ENCODE measurements at regions not wholly inside any gene's neighbourhood (a gene's known extent, or its start where the extent isn't known, plus 50 kb on each side); places are given as distances from the start of the nearest gene placed in this dataset.

GRCh38 chr13:107233541-107233940, 665.6 kb upstream of the ARGLU1 start:
- no peak for DNase-seq

- DNase-seq, result no peak
Measured at GRCh38 chr13:107231944-107232343, 664.0 kb upstream of the ARGLU1 start.

- DNase-seq, result no peak
Measured at GRCh38 chr13:107223867-107224266, 655.9 kb upstream of the ARGLU1 start.

GRCh38 chr13:107222597-107222996, 654.7 kb upstream of the ARGLU1 start:
- no peak for DNase-seq

GRCh38 chr13:107220245-107220644, 652.3 kb upstream of the ARGLU1 start:
- no peak for DNase-seq

GRCh38 chr13:107217251-107217650, 649.3 kb upstream of the ARGLU1 start:
- DNase-seq, result no peak

- DNase-seq, result no peak
Measured at GRCh38 chr13:107216046-107216755, 648.3 kb upstream of the ARGLU1 start.

GRCh38 chr13:107211073-107211472, 643.1 kb upstream of the ARGLU1 start:
- peak; percentile 8 to 24 for DNase-seq

- no peak for DNase-seq
Measured at GRCh38 chr13:107210723-107211030, 642.7 kb upstream of the ARGLU1 start.

- DNase-seq, result no peak
Measured at GRCh38 chr13:107209824-107210722, 642.1 kb upstream of the ARGLU1 start.

GRCh38 chr13:107208889-107209288, 641.0 kb upstream of the ARGLU1 start:
- DNase-seq, result no peak

- peak; percentile 35 to 39 for DNase-seq
Measured at GRCh38 chr13:107205318-107206104, 637.6 kb upstream of the ARGLU1 start.

GRCh38 chr13:107203146-107203847, 635.4 kb upstream of the ARGLU1 start:
- no peak for DNase-seq

- no peak for DNase-seq
Measured at GRCh38 chr13:107202371-107203023, 634.6 kb upstream of the ARGLU1 start.

- no peak for DNase-seq
Measured at GRCh38 chr13:107200491-107200890, 632.6 kb upstream of the ARGLU1 start.

GRCh38 chr13:107192289-107192688, 624.4 kb upstream of the ARGLU1 start:
- DNase-seq, result no peak

- DNase-seq, result no peak
Measured at GRCh38 chr13:107190065-107190464, 622.1 kb upstream of the ARGLU1 start.

GRCh38 chr13:107185889-107186288, 618.0 kb upstream of the ARGLU1 start:
- DNase-seq, result no peak

GRCh38 chr13:107170270-107170931, 602.5 kb upstream of the ARGLU1 start:
- DNase-seq, result no peak

- DNase-seq, result no peak
Measured at GRCh38 chr13:107157271-107157670, 589.3 kb upstream of the ARGLU1 start.

GRCh38 chr13:107144432-107144831, 576.5 kb upstream of the ARGLU1 start:
- DNase-seq, result no peak

GRCh38 chr13:107141767-107142166, 573.8 kb upstream of the ARGLU1 start:
- DNase-seq, result no peak
